Neural cell (in vitro differentiated cells): ENCODE measurements at regions not wholly inside any gene's neighbourhood (a gene's known extent, or its start where the extent isn't known, plus 50 kb on each side); places are given as distances from the start of the nearest gene placed in this dataset.

Experiments used
- H2AFZ ChIP-seq: fragments of 200-600, 300-800 bp; sonication (generic), shearing (Covaris generic); 2 replicates; pipeline ENCODE4 v1.6.0; 2014; ENCODE audit warnings: low read depth, mild to moderate bottlenecking, antibody characterized with exemption, low read length, moderate library complexity
- H3F3A ChIP-seq: fragments of 200-600 bp; shearing (Covaris generic); 2 replicates; pipeline ENCODE4 v1.6.1; 2016; ENCODE audit warnings: mild to moderate bottlenecking, moderate library complexity, mixed read lengths, antibody characterized with exemption, low read length; ENCODE audit not compliant: insufficient read depth, poor library complexity, severe bottlenecking
- H3K27ac ChIP-seq: fragments of 200-600, 300-800 bp; sonication (generic), shearing (Covaris generic); 2 replicates; pipeline ENCODE4 v1.5.1; 2014; ENCODE audit warnings: mild to moderate bottlenecking, low read length, moderate library complexity
- H3K27me3 ChIP-seq: fragments of 300-800, 200-600 bp; sonication (generic), shearing (Covaris generic); 2 replicates; pipeline ENCODE4 v1.6.0; 2014; ENCODE audit warnings: mild to moderate bottlenecking, low read depth, low read length, moderate library complexity; ENCODE audit not compliant: insufficient read depth
- H3K36me3 ChIP-seq: fragments of 300-800, 200-600 bp; sonication (generic), shearing (Covaris generic); 2 replicates; pipeline ENCODE4 v1.5.1; 2014; ENCODE audit warnings: mild to moderate bottlenecking, antibody characterized with exemption, low read length, moderate library complexity; ENCODE audit not compliant: insufficient read depth
- H3K4me2 ChIP-seq: fragments of 300-800, 200-600 bp; sonication (generic), shearing (Covaris generic); 2 replicates; pipeline ENCODE4 v1.6.0; 2014; ENCODE audit warnings: mild to moderate bottlenecking, low read length
- H3K4me3 ChIP-seq: fragments of 300-800, 200-600 bp; sonication (generic), shearing (Covaris generic); 2 replicates; pipeline ENCODE4 v1.5.1; 2014; ENCODE audit warnings: mild to moderate bottlenecking, low read length, moderate library complexity
- H3K79me2 ChIP-seq: fragments of 200-600 bp; shearing (Covaris generic); replicated peaks from 2 replicates; pipeline ENCODE4 v1.6.0; 2014; ENCODE audit warnings: mild to moderate bottlenecking, low read length, moderate library complexity; ENCODE audit not compliant: insufficient read depth
- H3K9ac ChIP-seq: fragments of 300-800, 200-600 bp; sonication (generic), shearing (Covaris generic); 2 replicates; pipeline ENCODE4 v1.6.1; 2016; ENCODE audit warnings: mild to moderate bottlenecking, low read length, mixed read lengths
- H3K9me2 ChIP-seq: fragments of 200-600 bp; shearing (Covaris generic); 2 replicates; pipeline ENCODE4 v1.6.1; 2016; ENCODE audit warnings: mild to moderate bottlenecking, low read length, mixed read lengths; ENCODE audit not compliant: insufficient read depth
- H3K9me3 ChIP-seq: fragments of 200-600, 300-800 bp; sonication (generic), shearing (Covaris generic); 2 replicates; pipeline ENCODE4 v1.6.1; 2016; ENCODE audit warnings: mild to moderate bottlenecking, mixed run types, low read length, moderate library complexity, mixed read lengths
- H4K20me1 ChIP-seq: fragments of 200-600 bp; shearing (Covaris generic); 2 replicates; pipeline ENCODE4 v1.6.1; 2016; ENCODE audit warnings: mild to moderate bottlenecking, mixed run types; ENCODE audit not compliant: insufficient read depth
- CTCF ChIP-seq: fragments of 450-650 bp; IDR thresholded peaks from 2 replicates; pipeline ENCODE4 v1.5.1; 2014; ENCODE audit warnings: antibody characterized with exemption, mild to moderate bottlenecking, moderate library complexity; ENCODE audit not compliant: poor library complexity, severe bottlenecking
- EP300 ChIP-seq: fragments of 450-650 bp; conservative IDR thresholded peaks from 2 replicates; pipeline ENCODE4 v1.6.1; 2014; ENCODE audit warnings: antibody characterized with exemption, mild to moderate bottlenecking, moderate library complexity; ENCODE audit not compliant: poor library complexity, severe bottlenecking
- EZH2 ChIP-seq: fragments of 200-600, 300-800 bp; shearing (Covaris generic), sonication (generic); IDR thresholded peaks from 2 replicates; pipeline ENCODE4 v1.6.1; 2014; ENCODE audit warnings: antibody characterized with exemption, low read length, borderline replicate concordance, mild to moderate bottlenecking; ENCODE audit not compliant: insufficient read depth, poor library complexity, severe bottlenecking
- MXI1 ChIP-seq: fragments of 450-650 bp; conservative IDR thresholded peaks from 2 replicates; pipeline ENCODE4 v1.6.1; 2014; ENCODE audit warnings: antibody characterized with exemption, mild to moderate bottlenecking; ENCODE audit not compliant: poor library complexity, severe bottlenecking
- POLR2AphosphoS5 ChIP-seq: IDR thresholded peaks from 2 replicates; pipeline ENCODE4 v1.6.1; 2012
- RAD21 ChIP-seq: fragments of 450-650 bp; conservative IDR thresholded peaks from 2 replicates; pipeline ENCODE4 v1.6.1; 2014; ENCODE audit warnings: antibody characterized with exemption, mild to moderate bottlenecking, moderate library complexity
- REST ChIP-seq: IDR thresholded peaks from 2 replicates; pipeline ENCODE4 v1.6.1; 2012; ENCODE audit warnings: borderline replicate concordance
- SMC3 ChIP-seq: fragments of 450-650 bp; conservative IDR thresholded peaks from 2 replicates; pipeline ENCODE4 v1.6.1; 2014; ENCODE audit warnings: antibody characterized with exemption, mild to moderate bottlenecking, moderate library complexity; ENCODE audit not compliant: poor library complexity
- TAF1 ChIP-seq: IDR thresholded peaks from 2 replicates; pipeline ENCODE4 v1.6.1; 2012; ENCODE audit warnings: low read depth

- H3K36me3 ChIP-seq: no peaks in the 10 kb centered on the region
- no peaks in the 10 kb centered on the region for H3K9me3 ChIP-seq
- H3K27me3 ChIP-seq: no peaks in the 10 kb centered on the region
- no peaks in the 10 kb centered on the region for H3F3A ChIP-seq
- no peak overlapping the region for H3K4me3 ChIP-seq
- H3K79me2 ChIP-seq: no peaks in the 10 kb centered on the region
- no peaks in the 10 kb centered on the region for H4K20me1 ChIP-seq
- no peak overlapping the region for H3K27ac ChIP-seq
- TF ChIP-seq EZH2 (no peak), CTCF (no peak), REST (no peak), TAF1 (no peak), EP300 (no peak), POLR2AphosphoS5 (no peak), SMC3 (no peak), RAD21 (no peak), MXI1 (no peak)
- H3K9me2 ChIP-seq: no peaks in the 10 kb centered on the region
- no peak overlapping the region for H3K4me2 ChIP-seq
- H2AFZ ChIP-seq: no peak overlapping the region
- no peak overlapping the region for H3K9ac ChIP-seq
These were observed 56.4 kb downstream of the KCNF1 start for GRCh38 chr2:10968176-10968575.

- no peaks in the 10 kb centered on the region for H3K9me3 ChIP-seq
- no peak overlapping the region for H3K9ac ChIP-seq
- no peak overlapping the region for H3K4me2 ChIP-seq
These were observed 58.9 kb downstream of the KCNF1 start for GRCh38 chr2:10970666-10971065.

More at GRCh38 chr2:10970666-10971065, 58.9 kb downstream of the KCNF1 start:
- Histone ChIP-seq H4K20me1 (no peaks in the 10 kb centered on the region), H3K4me3 (no peak overlapping the region), H3K79me2 (no peaks in the 10 kb centered on the region), H2AFZ (no peak overlapping the region), H3K9me2 (no peaks in the 10 kb centered on the region), H3K27me3 (no peaks in the 10 kb centered on the region), H3K27ac (no peak overlapping the region), H3K36me3 (no peaks in the 10 kb centered on the region), H3F3A (no peaks in the 10 kb centered on the region)
- no peak for TF ChIP-seq EZH2
- TF ChIP-seq SMC3: no peak
- TF ChIP-seq REST: no peak
- no peak for TF ChIP-seq CTCF
- TF ChIP-seq EP300: no peak
- no peak for TF ChIP-seq MXI1
- TF ChIP-seq POLR2AphosphoS5: no peak
- TF ChIP-seq TAF1: no peak
- no peak for TF ChIP-seq RAD21
